Hippocampal formation (tissue), 2 donors: ENCODE measurements at regions not wholly inside any gene's neighbourhood (a gene's known extent, or its start where the extent isn't known, plus 50 kb on each side); places are given as distances from the start of the nearest gene placed in this dataset.
A peak's percentile ranks its signal among the peaks of the same experiment; 100 is the strongest.

Experiments used
- DNase-seq, 2 donors: peaks; one replicate each; lab custom pipeline; 2025; lab: John Stamatoyannopoulos, UW

GRCh38 chr9:2987679-2988078 lies 143.8 kb upstream of the PUM3 start:
- no peak for DNase-seq

- DNase-seq, result no peak
These were observed 141.4 kb upstream of the PUM3 start for GRCh38 chr9:2985343-2985742.

GRCh38 chr9:2984491-2984890 lies 140.6 kb upstream of the PUM3 start:
- DNase-seq, result no peak

GRCh38 chr9:2979957-2980610 lies 136.2 kb upstream of the PUM3 start:
- no peak for DNase-seq

GRCh38 chr9:2972475-2972874 lies 128.6 kb upstream of the PUM3 start:
- no peak for DNase-seq

GRCh38 chr9:2970864-2971263 lies 127.0 kb upstream of the PUM3 start:
- DNase-seq, result no peak

- no peak for DNase-seq
These were observed 123.9 kb upstream of the PUM3 start for GRCh38 chr9:2967766-2968165.

GRCh38 chr9:2966565-2967300 lies 122.8 kb upstream of the PUM3 start:
- no peak for DNase-seq

GRCh38 chr9:2964470-2964869 lies 120.6 kb upstream of the PUM3 start:
- DNase-seq, result no peak

- no peak for DNase-seq
These were observed 119.4 kb upstream of the PUM3 start for GRCh38 chr9:2963307-2963706.

- no peak for DNase-seq
These were observed 118.7 kb upstream of the PUM3 start for GRCh38 chr9:2962471-2963172.

- DNase-seq, result no peak
These were observed 114.3 kb upstream of the PUM3 start for GRCh38 chr9:2958219-2958618.

GRCh38 chr9:2957656-2958200 lies 113.8 kb upstream of the PUM3 start:
- no peak for DNase-seq

GRCh38 chr9:2955575-2955974 lies 111.7 kb upstream of the PUM3 start:
- DNase-seq, result peak in 1 of 2 donors; percentile 41

GRCh38 chr9:2939368-2939767 lies 95.5 kb upstream of the PUM3 start:
- DNase-seq, result no peak

GRCh38 chr9:2936221-2936620 lies 92.3 kb upstream of the PUM3 start:
- DNase-seq, result no peak

- DNase-seq, result no peak
These were observed 91.0 kb upstream of the PUM3 start for GRCh38 chr9:2934883-2935282.

- no peak for DNase-seq
These were observed 90.4 kb upstream of the PUM3 start for GRCh38 chr9:2934241-2934650.

- DNase-seq, result no peak
These were observed 89.5 kb upstream of the PUM3 start for GRCh38 chr9:2933165-2934095.

- DNase-seq, result no peak
These were observed 84.5 kb upstream of the PUM3 start for GRCh38 chr9:2928411-2928810.

- DNase-seq, result no peak
These were observed 81.1 kb upstream of the PUM3 start for GRCh38 chr9:2925016-2925415.

GRCh38 chr9:2924380-2924768 lies 80.5 kb upstream of the PUM3 start:
- DNase-seq, result no peak
